ENCODE measurements at regions not wholly inside any gene's neighbourhood (a gene's known extent, or its start where the extent isn't known, plus 50 kb on each side); places are given as distances from the start of the nearest gene placed in this dataset.

GRCh38 chr17:52294301-52294700 lies 135.8 kb upstream of the CA10 start:
- no peak for DNase-seq (ENCODE audit: low spot score in 2 of 2)
- H3K4me3 ChIP-seq (ENCODE audit: low read depth, poor library complexity, severe bottlenecking) = no peak overlapping the region
- intact Hi-C loops (cut with DNase I; ENCODE audit: low total_unique reads) = no loop called here
- 56 to 67% methylated on average over 1 of the region's 1 CpG for WGBS, 2 donors
- no peak for TF ChIP-seq POLR2A (IDR thresholded peaks at IDR 0.05)
- TF ChIP-seq, protein P1, sequence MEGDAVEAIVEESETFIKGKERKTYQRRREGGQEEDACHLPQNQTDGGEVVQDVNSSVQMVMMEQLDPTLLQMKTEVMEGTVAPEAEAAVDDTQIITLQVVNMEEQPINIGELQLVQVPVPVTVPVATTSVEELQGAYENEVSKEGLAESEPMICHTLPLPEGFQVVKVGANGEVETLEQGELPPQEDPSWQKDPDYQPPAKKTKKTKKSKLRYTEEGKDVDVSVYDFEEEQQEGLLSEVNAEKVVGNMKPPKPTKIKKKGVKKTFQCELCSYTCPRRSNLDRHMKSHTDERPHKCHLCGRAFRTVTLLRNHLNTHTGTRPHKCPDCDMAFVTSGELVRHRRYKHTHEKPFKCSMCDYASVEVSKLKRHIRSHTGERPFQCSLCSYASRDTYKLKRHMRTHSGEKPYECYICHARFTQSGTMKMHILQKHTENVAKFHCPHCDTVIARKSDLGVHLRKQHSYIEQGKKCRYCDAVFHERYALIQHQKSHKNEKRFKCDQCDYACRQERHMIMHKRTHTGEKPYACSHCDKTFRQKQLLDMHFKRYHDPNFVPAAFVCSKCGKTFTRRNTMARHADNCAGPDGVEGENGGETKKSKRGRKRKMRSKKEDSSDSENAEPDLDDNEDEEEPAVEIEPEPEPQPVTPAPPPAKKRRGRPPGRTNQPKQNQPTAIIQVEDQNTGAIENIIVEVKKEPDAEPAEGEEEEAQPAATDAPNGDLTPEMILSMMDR (IDR thresholded peaks at IDR 0.05) = no peak

DNA sequence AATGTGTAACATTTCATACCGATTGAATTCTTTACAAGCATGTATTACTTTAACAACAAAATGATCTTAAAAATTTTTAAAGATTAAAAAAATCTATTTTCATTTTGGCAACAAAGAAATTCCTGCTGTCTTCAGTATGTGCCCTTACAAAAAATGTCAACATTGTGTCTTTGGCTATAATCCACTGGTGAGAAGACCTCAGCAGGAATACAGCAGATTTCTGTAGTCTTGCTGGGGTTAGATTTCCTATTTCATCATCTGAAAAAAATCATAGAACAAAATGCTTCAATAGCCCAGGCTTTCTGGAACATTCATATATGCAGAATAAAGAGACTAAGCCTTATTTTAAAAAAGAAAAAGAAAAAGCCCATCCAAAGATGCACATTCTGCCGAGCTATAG lies 129.1 kb upstream of the CA10 start:
- 75 to 81% methylated on average over 2 of the region's 2 CpGs for WGBS, 2 donors
- no peak for DNase-seq (ENCODE audit: low spot score in 2 of 2)
- intact Hi-C loops (cut with DNase I; ENCODE audit: low total_unique reads) = no loop called here
- no peak for TF ChIP-seq POLR2A (IDR thresholded peaks at IDR 0.05)
- TF ChIP-seq, protein P1 (IDR thresholded peaks at IDR 0.05) = no peak
- H3K4me3 ChIP-seq (ENCODE audit: low read depth, poor library complexity, severe bottlenecking) = no peak overlapping the region

GRCh38 chr17:52283872-52284271 lies 125.4 kb upstream of the CA10 start:
- intact Hi-C loops (cut with DNase I; ENCODE audit: low total_unique reads) = no loop called here
- TF ChIP-seq, protein P1 (IDR thresholded peaks at IDR 0.05) = no peak
- TF ChIP-seq POLR2A (IDR thresholded peaks at IDR 0.05) = no peak
- 64 to 79% methylated on average over 2 of the region's 2 CpGs for WGBS, 2 donors
- no peak for DNase-seq (ENCODE audit: low spot score in 2 of 2)
- H3K4me3 ChIP-seq (ENCODE audit: low read depth, poor library complexity, severe bottlenecking) = no peak overlapping the region

DNA sequence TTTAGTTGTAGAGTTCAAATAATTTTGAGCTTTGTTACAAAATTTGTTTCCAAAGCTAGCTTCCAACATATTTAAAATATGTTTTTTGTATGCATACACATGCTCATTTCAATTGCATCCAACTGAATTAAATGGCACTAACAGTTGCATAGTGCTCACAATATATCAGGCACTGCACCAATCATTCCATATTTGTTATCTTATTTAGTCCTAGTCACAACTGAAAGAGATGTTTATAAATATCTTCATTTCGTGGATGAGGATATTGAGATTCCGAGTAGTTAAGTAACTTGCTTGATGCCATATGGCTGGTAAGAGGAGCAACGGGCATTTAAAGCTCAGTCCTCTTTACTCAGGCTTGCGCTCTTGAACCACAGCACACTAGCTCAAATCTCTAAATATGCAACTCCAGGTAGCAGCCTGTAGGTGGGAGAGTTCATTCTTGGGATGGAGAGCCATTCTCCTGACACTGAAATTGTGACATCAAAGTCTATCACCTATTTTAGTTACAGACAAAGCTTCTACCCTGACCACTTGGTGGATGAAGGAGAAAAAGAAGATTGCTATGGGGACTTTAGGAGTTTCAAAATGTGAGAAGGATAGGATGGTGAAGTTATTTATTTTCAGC lies 118.0 kb upstream of the CA10 start:
- WGBS, 2 donors = 91% methylated on average over 4 of the region's 4 CpGs
- H3K4me3 ChIP-seq (ENCODE audit: low read depth, poor library complexity, severe bottlenecking) = no peak overlapping the region
- intact Hi-C loops (cut with DNase I; ENCODE audit: low total_unique reads) = no loop called here
- TF ChIP-seq, protein P1 (IDR thresholded peaks at IDR 0.05) = no peak
- no peak for TF ChIP-seq POLR2A (IDR thresholded peaks at IDR 0.05)
- no peak for DNase-seq (ENCODE audit: low spot score in 2 of 2)

DNA sequence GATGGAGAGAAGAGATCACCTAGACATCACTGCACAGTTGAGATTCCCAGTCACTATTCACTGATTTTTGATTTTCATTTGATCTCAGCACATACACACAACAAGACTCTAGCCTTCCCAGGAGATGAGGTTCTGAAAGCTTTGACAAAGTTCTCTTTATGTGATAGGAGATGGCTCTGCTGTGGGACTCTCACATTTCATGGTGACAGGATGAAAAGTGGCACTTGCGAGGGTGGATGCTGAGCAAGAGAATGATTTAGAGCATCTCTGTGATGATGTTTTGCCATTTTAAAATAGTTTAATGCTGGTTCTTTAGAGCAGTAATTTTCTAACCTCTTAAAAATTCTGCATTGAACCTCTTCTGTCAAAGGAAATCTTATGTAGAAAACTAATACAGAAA lies 113.3 kb upstream of the CA10 start:
- no peak for DNase-seq (ENCODE audit: low spot score in 2 of 2)
- TF ChIP-seq POLR2A (IDR thresholded peaks at IDR 0.05) = no peak
- TF ChIP-seq, protein P1 (IDR thresholded peaks at IDR 0.05) = no peak
- WGBS, 2 donors = 77 to 85% methylated on average over 1 of the region's 1 CpG
- intact Hi-C loops (cut with DNase I; ENCODE audit: low total_unique reads) = no loop called here
- H3K4me3 ChIP-seq (ENCODE audit: low read depth, poor library complexity, severe bottlenecking) = no peak overlapping the region

- no peak for DNase-seq (ENCODE audit: low spot score in 2 of 2)
- H3K4me3 ChIP-seq (ENCODE audit: low read depth, poor library complexity, severe bottlenecking) = no peak overlapping the region
- TF ChIP-seq, protein P1 (IDR thresholded peaks at IDR 0.05) = no peak
- no peak for TF ChIP-seq POLR2A (IDR thresholded peaks at IDR 0.05)
- intact Hi-C loops (cut with DNase I; ENCODE audit: low total_unique reads) = no loop called here
- 78 to 83% methylated on average over 9 of the region's 9 CpGs for WGBS, 2 donors
Measured at GRCh38 chr17:52255347-52255746, 96.8 kb upstream of the CA10 start.
